CD4-positive, alpha-beta T cell treated with Interferon gamma for 1 hour (primary cell): ENCODE measurements at regions not wholly inside any gene's neighbourhood (a gene's known extent, or its start where the extent isn't known, plus 50 kb on each side); places are given as distances from the start of the nearest gene placed in this dataset.
A peak's percentile ranks its signal among the peaks of the same experiment; 100 is the strongest.
"Not testable (repeated sequence)": the region's sequence is repeated elsewhere in the genome, so short reads cannot be mapped to it uniquely, and the experiment has no call there.

Source experiments
- DNase-seq: peaks from one replicate; pipeline ENCODE4 v3.0.0-alpha.2; 2020

- no peak for DNase-seq
Observed at GRCh38 chr14:65834812-65835211, 422.3 kb downstream of the FUT8 start.

GRCh38 chr14:65835501-65835900 lies 423.0 kb downstream of the FUT8 start:
- DNase-seq = no peak

- DNase-seq = no peak
Observed at GRCh38 chr14:65838565-65838964, 426.0 kb downstream of the FUT8 start.

- DNase-seq = no peak
Observed at GRCh38 chr14:65840118-65840751, 427.7 kb downstream of the FUT8 start.

- no peak for DNase-seq
Observed at GRCh38 chr14:65840786-65841185, 428.3 kb downstream of the FUT8 start.

GRCh38 chr14:65846196-65846868 lies 433.8 kb downstream of the FUT8 start:
- peak; percentile 9 for DNase-seq

GRCh38 chr14:65847075-65847847 lies 434.7 kb downstream of the FUT8 start:
- peak; percentile 71 for DNase-seq

GRCh38 chr14:65847931-65848330 lies 435.4 kb downstream of the FUT8 start:
- not testable (repeated sequence) for DNase-seq

GRCh38 chr14:65849091-65849490 lies 436.6 kb downstream of the FUT8 start:
- no peak for DNase-seq

GRCh38 chr14:65849558-65849957 lies 437.0 kb downstream of the FUT8 start:
- DNase-seq = no peak

GRCh38 chr14:65850429-65851135 lies 438.1 kb downstream of the FUT8 start:
- peak; percentile 40 for DNase-seq

GRCh38 chr14:65852689-65853088 lies 440.2 kb downstream of the FUT8 start:
- no peak for DNase-seq

GRCh38 chr14:65853407-65853955 lies 441.0 kb downstream of the FUT8 start:
- no peak for DNase-seq

GRCh38 chr14:65854215-65854614 lies 441.7 kb downstream of the FUT8 start:
- no peak for DNase-seq

- DNase-seq = no peak
Observed at GRCh38 chr14:65860956-65861611, 448.6 kb downstream of the FUT8 start.

- DNase-seq = no peak
Observed at GRCh38 chr14:65864549-65864948, 452.0 kb downstream of the FUT8 start.

GRCh38 chr14:65864984-65865383 lies 452.5 kb downstream of the FUT8 start:
- no peak for DNase-seq

GRCh38 chr14:65866448-65866847 lies 453.9 kb downstream of the FUT8 start:
- DNase-seq = no peak

GRCh38 chr14:65866886-65867285 lies 454.4 kb downstream of the FUT8 start:
- no peak for DNase-seq

- no peak for DNase-seq
Observed at GRCh38 chr14:65867333-65867732, 454.8 kb downstream of the FUT8 start.

GRCh38 chr14:65872536-65872935 lies 460.0 kb downstream of the FUT8 start:
- no peak for DNase-seq

- no peak for DNase-seq
Observed at GRCh38 chr14:65877166-65877565, 464.6 kb downstream of the FUT8 start.

GRCh38 chr14:65877624-65878023 lies 465.1 kb downstream of the FUT8 start:
- no peak for DNase-seq
